GM18507 (cell line): ENCODE measurements at regions not wholly inside any gene's neighbourhood (a gene's known extent, or its start where the extent isn't known, plus 50 kb on each side); places are given as distances from the start of the nearest gene placed in this dataset.
A peak's percentile ranks its signal among the peaks of the same experiment; 100 is the strongest.

Source experiments
- DNase-seq: peaks from one replicate; pipeline ENCODE4 v3.0.0; 2011; ENCODE audit warnings: low read depth; ENCODE audit not compliant: insufficient read length; ENCODE audit errors: extremely low spot score
- FAIRE-seq: peaks from 2 replicates; lab custom pipeline; 2011; peaks lifted over from hg19 to GRCh38; lab: Jason Lieb, UNC

GRCh38 chr17:72517413-72518158 is 396.8 kb downstream of the SOX9 start:
- DNase-seq: no peak
- no peak for FAIRE-seq

GRCh38 chr17:72518159-72518732 is 397.4 kb downstream of the SOX9 start:
- no peak for FAIRE-seq
- no peak for DNase-seq

- FAIRE-seq (no peak), DNase-seq (no peak)
Observed at GRCh38 chr17:72518753-72519597, 398.2 kb downstream of the SOX9 start.

GRCh38 chr17:72519598-72519936 is 398.7 kb downstream of the SOX9 start:
- FAIRE-seq (no peak), DNase-seq (no peak)

- FAIRE-seq: peak; percentile 75
Observed at GRCh38 chr17:72520665-72521303, 400.0 kb downstream of the SOX9 start.

GRCh38 chr17:72523491-72523890 is 402.7 kb downstream of the SOX9 start:
- no peak for DNase-seq

More at GRCh38 chr17:72520665-72521303, 400.0 kb downstream of the SOX9 start:
- no peak for DNase-seq

GRCh38 chr17:72525225-72526015 is 404.6 kb downstream of the SOX9 start:
- DNase-seq: no peak
- FAIRE-seq: no peak

More at GRCh38 chr17:72523491-72523890, 402.7 kb downstream of the SOX9 start:
- FAIRE-seq: no peak

- DNase-seq (no peak), FAIRE-seq (no peak)
Observed at GRCh38 chr17:72526769-72527168, 405.9 kb downstream of the SOX9 start.

GRCh38 chr17:72527789-72528188 is 407.0 kb downstream of the SOX9 start:
- no peak for FAIRE-seq
- DNase-seq: no peak

- FAIRE-seq (no peak), DNase-seq (no peak)
Observed at GRCh38 chr17:72528683-72529082, 407.9 kb downstream of the SOX9 start.

- DNase-seq: no peak
- no peak for FAIRE-seq
Observed at GRCh38 chr17:72529386-72529785, 408.6 kb downstream of the SOX9 start.

- DNase-seq: no peak
- no peak for FAIRE-seq
Observed at GRCh38 chr17:72530454-72530853, 409.6 kb downstream of the SOX9 start.

- DNase-seq (no peak), FAIRE-seq (no peak)
Observed at GRCh38 chr17:72531729-72532128, 410.9 kb downstream of the SOX9 start.

GRCh38 chr17:72534265-72534664 is 413.4 kb downstream of the SOX9 start:
- DNase-seq (no peak), FAIRE-seq (no peak)

GRCh38 chr17:72534776-72535175 is 414.0 kb downstream of the SOX9 start:
- FAIRE-seq: no peak
- DNase-seq: no peak

- no peak for FAIRE-seq
- DNase-seq: no peak
Observed at GRCh38 chr17:72535346-72535745, 414.5 kb downstream of the SOX9 start.

- FAIRE-seq (no peak), DNase-seq (no peak)
Observed at GRCh38 chr17:72535779-72536178, 415.0 kb downstream of the SOX9 start.

- no peak for FAIRE-seq
Observed at GRCh38 chr17:72536788-72537187, 416.0 kb downstream of the SOX9 start.

GRCh38 chr17:72538443-72538842 is 417.6 kb downstream of the SOX9 start:
- DNase-seq (no peak), FAIRE-seq (no peak)

More at GRCh38 chr17:72536788-72537187, 416.0 kb downstream of the SOX9 start:
- DNase-seq: no peak
